BJ (cell line): ENCODE measurements at regions not wholly inside any gene's neighbourhood (a gene's known extent, or its start where the extent isn't known, plus 50 kb on each side); places are given as distances from the start of the nearest gene placed in this dataset.

ENCODE experiments used
- CTCF ChIA-PET: fragments of 350-600 bp; formaldehyde crosslinking; extraction: SDS; loops from one replicate; lab custom pipeline; 2021; ENCODE audit warnings: antibody characterized with exemption, inconsistent platforms; lab: Yijun Ruan, JAX
- POLR2A ChIA-PET: fragments of 300-600 bp; sonication (Branson Sonifier 250); formaldehyde crosslinking; extraction: SDS; loops from one replicate; lab custom pipeline; 2021; ENCODE audit warnings: antibody characterized with exemption; lab: Charles Lee
- DNase-seq: peaks from one replicate; pipeline ENCODE4 v3.0.0-alpha.2; 2011; ENCODE audit warnings: low read depth
- H3K27me3 ChIP-seq: 2 replicates; pipeline ENCODE4 v1.6.0; 2011; ENCODE audit warnings: low read length; ENCODE audit not compliant: control insufficient read depth, insufficient read depth
- H3K36me3 ChIP-seq: 2 replicates; pipeline ENCODE4 v1.5.1; 2011; ENCODE audit warnings: low read length; ENCODE audit not compliant: control insufficient read depth, insufficient read depth
- H3K4me3 ChIP-seq: 2 replicates; pipeline ENCODE4 v1.5.1; 2011; ENCODE audit warnings: low read depth, mild to moderate bottlenecking, control low read depth, low read length
- TF ChIP-seq, protein P1 (sequence below): IDR thresholded peaks from 2 replicates; pipeline ENCODE4 v1.5.1; 2011; ENCODE audit warnings: low read depth, mild to moderate bottlenecking, control low read depth, inconsistent platforms, low read length, moderate library complexity; ENCODE audit not compliant: insufficient read depth

DNA sequence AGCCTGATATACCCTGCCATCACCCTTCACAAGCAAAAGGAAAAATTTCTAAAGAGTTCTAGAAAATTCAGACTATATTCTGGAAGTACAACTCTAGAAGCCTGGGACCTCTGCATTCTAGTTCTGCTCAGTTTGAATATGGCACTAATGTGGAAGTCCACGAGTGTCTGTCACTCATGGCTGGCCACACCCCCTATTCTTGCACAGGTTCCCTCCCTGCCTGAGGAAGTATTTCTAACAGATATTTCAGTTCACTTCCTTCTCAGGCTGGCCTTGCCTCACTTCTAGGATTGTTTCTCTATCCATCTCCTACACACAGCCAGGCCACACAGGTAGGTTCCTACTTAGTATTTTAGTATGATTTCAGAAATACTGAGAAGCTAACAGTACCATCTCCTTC lies 67.4 kb downstream of the PHLDA1 start:
- no peak for DNase-seq
- ChIA-PET CTCF (no interaction called here), POLR2A (no interaction called here)
- Histone ChIP-seq H3K27me3 (no peaks in the 10 kb centered on the region), H3K4me3 (no peak overlapping the region), H3K36me3 (no peaks in the 10 kb centered on the region)
- TF ChIP-seq, protein P1, sequence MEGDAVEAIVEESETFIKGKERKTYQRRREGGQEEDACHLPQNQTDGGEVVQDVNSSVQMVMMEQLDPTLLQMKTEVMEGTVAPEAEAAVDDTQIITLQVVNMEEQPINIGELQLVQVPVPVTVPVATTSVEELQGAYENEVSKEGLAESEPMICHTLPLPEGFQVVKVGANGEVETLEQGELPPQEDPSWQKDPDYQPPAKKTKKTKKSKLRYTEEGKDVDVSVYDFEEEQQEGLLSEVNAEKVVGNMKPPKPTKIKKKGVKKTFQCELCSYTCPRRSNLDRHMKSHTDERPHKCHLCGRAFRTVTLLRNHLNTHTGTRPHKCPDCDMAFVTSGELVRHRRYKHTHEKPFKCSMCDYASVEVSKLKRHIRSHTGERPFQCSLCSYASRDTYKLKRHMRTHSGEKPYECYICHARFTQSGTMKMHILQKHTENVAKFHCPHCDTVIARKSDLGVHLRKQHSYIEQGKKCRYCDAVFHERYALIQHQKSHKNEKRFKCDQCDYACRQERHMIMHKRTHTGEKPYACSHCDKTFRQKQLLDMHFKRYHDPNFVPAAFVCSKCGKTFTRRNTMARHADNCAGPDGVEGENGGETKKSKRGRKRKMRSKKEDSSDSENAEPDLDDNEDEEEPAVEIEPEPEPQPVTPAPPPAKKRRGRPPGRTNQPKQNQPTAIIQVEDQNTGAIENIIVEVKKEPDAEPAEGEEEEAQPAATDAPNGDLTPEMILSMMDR, result no peak

DNA sequence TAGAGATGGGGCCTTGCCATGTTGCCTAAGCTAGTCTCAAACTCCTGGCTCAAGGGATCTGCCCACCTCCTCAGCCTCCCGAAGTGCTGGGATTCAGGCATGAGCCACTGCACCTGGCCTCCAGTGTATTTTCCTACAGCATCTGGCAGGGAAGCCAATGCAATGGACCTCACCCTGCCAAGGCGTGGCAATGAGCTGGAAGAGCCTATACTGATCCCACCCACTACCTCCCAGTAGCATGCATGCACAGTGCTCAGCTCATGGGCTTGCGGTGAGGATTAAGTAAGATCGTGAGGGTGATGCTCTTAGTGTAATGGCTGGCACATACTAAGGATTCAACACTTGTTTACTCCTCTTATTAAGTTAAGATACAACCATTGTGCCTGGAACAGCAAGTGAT lies 69.7 kb downstream of the PHLDA1 start:
- H3K27me3 ChIP-seq, result no peaks in the 10 kb centered on the region
- TF ChIP-seq, protein P1, result no peak
- ChIA-PET POLR2A (no interaction called here), CTCF (interaction anchor here (0.5 to 0.7 kb wide), 2 partner anchors 72 to 436 kb away, joined by 3 to 6 read pairs; no protein-coding TSS in a partner anchor)
- H3K4me3 ChIP-seq, result no peak overlapping the region
- H3K36me3 ChIP-seq, result no peaks in the 10 kb centered on the region
- no peak for DNase-seq

DNA sequence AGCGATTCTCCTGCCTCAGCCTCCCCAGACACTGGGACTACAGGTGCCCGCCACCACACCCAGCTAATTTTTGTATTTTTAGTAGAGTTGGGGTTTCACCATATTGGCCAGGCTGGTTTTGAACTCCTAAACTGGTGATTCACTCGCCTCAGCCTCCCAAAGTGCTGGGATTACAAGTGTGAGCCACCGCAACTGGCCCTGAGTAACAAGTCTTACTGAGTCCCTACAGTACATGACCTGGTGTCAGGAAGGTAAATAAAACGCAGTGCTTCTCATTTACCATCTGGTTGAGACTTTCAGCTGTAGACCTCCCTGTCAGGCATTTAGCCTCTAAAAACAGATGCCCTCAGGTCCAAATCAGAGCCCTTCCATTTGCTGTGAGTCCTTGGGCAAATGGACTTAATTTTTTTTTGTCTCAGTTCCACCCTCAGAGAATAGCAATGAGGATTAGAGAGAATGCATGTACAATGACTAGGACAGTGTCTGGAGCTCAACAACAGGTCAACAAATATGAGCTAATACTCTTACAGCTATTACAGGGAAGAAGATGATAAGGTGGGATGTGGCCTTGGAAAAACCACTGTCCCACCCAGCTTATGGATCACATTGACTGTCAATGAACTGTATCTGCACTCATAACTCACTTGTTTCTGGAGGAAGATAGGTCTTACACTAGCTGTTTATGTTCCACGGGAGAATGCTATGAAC lies 70.5 kb downstream of the PHLDA1 start:
- no peaks in the 10 kb centered on the region for H3K36me3 ChIP-seq
- no peak for DNase-seq
- POLR2A ChIA-PET, result no interaction called here
- no peak overlapping the region for H3K4me3 ChIP-seq
- CTCF ChIA-PET, result interaction anchor here (0.7 kb wide), 1 partner anchor 436 kb away, joined by 3 read pairs; no protein-coding TSS in a partner anchor
- no peaks in the 10 kb centered on the region for H3K27me3 ChIP-seq
- TF ChIP-seq, protein P1, result no peak

DNA sequence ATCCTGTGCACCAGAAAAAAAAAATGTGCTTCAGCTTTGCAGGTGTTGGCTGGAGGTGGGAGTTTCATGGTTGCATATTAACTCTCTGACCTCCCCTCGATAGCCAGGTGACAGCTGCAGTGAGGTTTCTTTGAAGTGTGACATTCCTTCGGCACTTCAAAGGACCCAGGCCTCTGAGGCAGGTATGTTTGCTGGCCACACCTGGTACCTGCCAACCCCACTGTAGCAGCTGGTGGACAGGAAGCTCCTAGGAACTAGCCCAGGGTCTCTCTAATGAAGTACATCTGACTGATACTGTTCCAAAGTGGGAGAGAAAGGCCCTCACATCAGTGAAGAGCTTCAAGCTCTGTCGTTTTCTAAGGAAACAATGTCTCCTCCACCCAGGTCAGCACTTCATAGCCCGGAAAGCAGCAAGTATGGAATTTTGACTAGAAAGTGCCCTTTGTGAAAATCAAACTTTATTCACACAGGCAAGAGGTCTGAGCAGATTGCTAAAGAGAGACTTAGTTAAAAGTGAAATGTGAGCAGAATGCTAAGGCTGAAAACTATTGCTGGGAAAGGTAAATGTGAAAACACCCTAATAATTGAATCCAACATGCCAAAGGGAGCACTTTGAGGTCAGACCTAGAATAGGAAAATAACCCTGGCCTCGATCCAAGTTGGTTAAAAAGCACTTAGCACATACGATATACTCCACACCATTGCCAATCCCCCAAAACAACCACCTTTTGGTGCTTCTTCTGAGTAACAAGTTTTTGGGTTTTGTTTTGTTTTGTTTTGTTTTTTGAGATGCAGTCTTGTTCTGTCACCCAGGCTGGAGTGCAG lies 71.3 kb downstream of the PHLDA1 start:
- H3K4me3 ChIP-seq, result no peak overlapping the region
- POLR2A ChIA-PET, result no interaction called here
- CTCF ChIA-PET, result interaction anchor here (0.7 kb wide), 1 partner anchor 95 kb away, joined by 4 read pairs; no protein-coding TSS in a partner anchor
- H3K36me3 ChIP-seq, result no peaks in the 10 kb centered on the region
- H3K27me3 ChIP-seq, result no peaks in the 10 kb centered on the region
- DNase-seq, result no peak
- TF ChIP-seq, protein P1, result no peak

DNA sequence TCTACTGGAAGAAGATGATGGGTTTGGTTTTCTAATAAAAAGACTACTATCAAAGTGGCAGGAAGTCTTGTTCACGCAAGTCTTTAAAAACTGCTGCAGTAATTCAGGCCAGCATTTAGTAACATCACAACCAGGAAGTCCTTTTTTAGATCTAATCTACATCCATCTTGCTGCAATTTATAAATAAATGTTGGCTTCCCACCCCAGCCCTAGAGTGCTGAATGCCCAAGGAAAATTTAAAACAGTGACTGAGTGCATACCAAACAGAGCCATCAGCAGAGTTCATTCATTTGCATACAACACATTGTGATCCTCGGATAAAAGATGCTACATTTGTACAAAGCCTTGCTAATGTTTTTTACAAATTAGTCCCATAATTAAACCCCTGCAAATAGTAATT lies 72.1 kb downstream of the PHLDA1 start:
- CTCF ChIA-PET, result interaction anchor here (0.7 kb wide), 1 partner anchor 12 kb away, joined by 3 read pairs; no protein-coding TSS in a partner anchor

More for the DNA sequence above, 72.1 kb downstream of the PHLDA1 start:
- Histone ChIP-seq H3K36me3 (no peaks in the 10 kb centered on the region), H3K27me3 (no peaks in the 10 kb centered on the region), H3K4me3 (no peak overlapping the region)
- no peak for DNase-seq
- TF ChIP-seq, protein P1, result no peak
- POLR2A ChIA-PET, result no interaction called here
